ENCODE measurements at regions not wholly inside any gene's neighbourhood (a gene's known extent, or its start where the extent isn't known, plus 50 kb on each side); places are given as distances from the start of the nearest gene placed in this dataset.

- Histone ChIP-seq H3K36me3 (no peaks in the 10 kb centered on the region), H3K9me3 (peaks cover 0 to 6% (median 0%) of the 10 kb centered on the region in 12 donors), H3K27me3 (no peaks in the 10 kb centered on the region), H3K4me1 (no peaks in the 10 kb centered on the region), H3K4me3 (no peak overlapping the region), H3K27ac (no peak overlapping the region)
- intact Hi-C loops (cut with DNase I) = no loop called here
- WGBS, 4 donors = 80 to 87% (median 83%) methylated on average over 6 of the region's 6 CpGs
- ATAC-seq (no peak), DNase-seq (no peak)
- TF ChIP-seq CTCF (IDR thresholded peaks at IDR 0.05) (no peak), POLR2A (IDR thresholded peaks at IDR 0.05) (no peak)
Observed at GRCh38 chr3:103167850-103168249, 733.0 kb downstream of the ZPLD1 start.

- 68 to 82% (median 77%) methylated on average over 2 of the region's 2 CpGs for WGBS, 4 donors
- Histone ChIP-seq H3K4me3 (no peak overlapping the region), H3K4me1 (no peaks in the 10 kb centered on the region), H3K36me3 (no peaks in the 10 kb centered on the region), H3K9me3 (peaks cover 0 to 6% (median 0%) of the 10 kb centered on the region in 12 donors), H3K27ac (no peak overlapping the region), H3K27me3 (no peaks in the 10 kb centered on the region)
- TF ChIP-seq CTCF (IDR thresholded peaks at IDR 0.05) (no peak), POLR2A (IDR thresholded peaks at IDR 0.05) (no peak)
- DNase-seq (no peak), ATAC-seq (no peak)
- intact Hi-C loops (cut with DNase I) = no loop called here
Observed at GRCh38 chr3:103169289-103169688, 734.5 kb downstream of the ZPLD1 start.

GRCh38 chr3:103170651-103171050 is 735.8 kb downstream of the ZPLD1 start:
- TF ChIP-seq CTCF (IDR thresholded peaks at IDR 0.05) = no peak
- TF ChIP-seq POLR2A (IDR thresholded peaks at IDR 0.05) = no peak

GRCh38 chr3:103173940-103174339 is 739.1 kb downstream of the ZPLD1 start:
- no peaks in the 10 kb centered on the region for H3K36me3 ChIP-seq
- intact Hi-C loops (cut with DNase I) = no loop called here
- no peak overlapping the region for H3K4me3 ChIP-seq
- H3K27ac ChIP-seq = no peak overlapping the region
- WGBS, 4 donors = 82 to 89% (median 87%) methylated on average over 1 of the region's 1 CpG
- no peaks in the 10 kb centered on the region for H3K27me3 ChIP-seq
- no peak for ATAC-seq
- H3K4me1 ChIP-seq = no peaks in the 10 kb centered on the region
- peaks cover 0 to 6% (median 0%) of the 10 kb centered on the region in 12 donors for H3K9me3 ChIP-seq
- no peak for DNase-seq
- no peak for TF ChIP-seq CTCF (IDR thresholded peaks at IDR 0.05)
- no peak for TF ChIP-seq POLR2A (IDR thresholded peaks at IDR 0.05)

More at GRCh38 chr3:103170651-103171050, 735.8 kb downstream of the ZPLD1 start:
- Histone ChIP-seq H3K27me3 (no peaks in the 10 kb centered on the region), H3K4me1 (no peaks in the 10 kb centered on the region), H3K36me3 (no peaks in the 10 kb centered on the region), H3K9me3 (peaks cover 0 to 6% (median 0%) of the 10 kb centered on the region in 12 donors), H3K4me3 (no peak overlapping the region), H3K27ac (no peak overlapping the region)
- DNase-seq (no peak), ATAC-seq (no peak)
- intact Hi-C loops (cut with DNase I) = no loop called here
